HG03342 (cell line): ENCODE measurements at regions not wholly inside any gene's neighbourhood (a gene's known extent, or its start where the extent isn't known, plus 50 kb on each side); places are given as distances from the start of the nearest gene placed in this dataset.
"Not testable (repeated sequence)": the region's sequence is repeated elsewhere in the genome, so short reads cannot be mapped to it uniquely, and the experiment has no call there.

Source experiments
- ATAC-seq: cut with Tn5 transposase; IDR thresholded peaks from one replicate; pipeline ENCODE4 v1.9.1; 2021; ENCODE audit warnings: mild to moderate bottlenecking, moderate library complexity; ENCODE audit not compliant: unreplicated experiment

- ATAC-seq = no peak
These were observed 79.5 kb downstream of the FAM161A start for GRCh38 chr2:61774351-61774750.

DNA sequence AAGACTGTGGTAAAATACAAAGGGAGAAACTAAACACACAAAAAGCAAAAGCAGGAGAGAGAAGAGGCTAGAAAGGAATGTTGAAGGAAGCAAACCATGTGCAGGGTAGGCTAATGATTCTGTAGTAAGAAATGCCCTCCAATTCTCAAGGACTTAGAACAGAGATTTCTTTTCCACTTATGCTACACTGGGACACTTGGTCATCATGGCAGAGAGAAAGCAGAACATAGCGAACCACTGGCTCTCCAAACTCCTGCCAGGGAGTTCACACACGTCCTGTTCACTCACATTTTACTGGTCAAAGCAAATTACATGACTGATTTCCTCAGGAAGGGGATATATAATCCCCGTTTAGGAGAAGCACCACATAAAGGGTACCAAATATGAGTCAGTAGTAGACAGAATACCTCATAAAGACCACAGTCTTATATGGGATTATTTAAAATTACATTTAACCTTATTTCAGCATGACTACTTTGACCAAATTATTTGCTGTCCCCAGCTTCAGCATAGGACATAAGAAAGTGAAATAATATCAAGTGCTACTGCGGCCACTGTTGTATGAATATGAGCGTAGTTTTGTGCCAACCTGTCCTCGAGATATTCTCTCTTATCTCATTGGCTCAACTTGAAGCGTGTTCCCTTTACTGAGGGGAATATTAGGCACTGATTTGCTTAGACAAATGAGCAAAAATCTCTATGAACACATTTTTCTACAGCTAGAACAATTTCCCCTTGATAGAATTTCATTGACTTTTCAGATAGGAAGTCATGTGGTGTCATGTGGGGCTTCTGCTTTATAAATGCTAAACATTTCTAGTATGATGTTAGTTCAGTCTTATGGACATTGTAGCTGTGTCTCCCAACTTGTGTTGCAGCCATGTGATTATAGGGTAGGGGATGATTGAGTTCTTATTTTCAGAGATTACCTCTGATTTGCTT lies 81.7 kb downstream of the FAM161A start:
- ATAC-seq = no peak

- no peak for ATAC-seq
These were observed 83.1 kb downstream of the FAM161A start for GRCh38 chr2:61770746-61771145.

- no peak for ATAC-seq
These were observed 83.6 kb downstream of the FAM161A start for GRCh38 chr2:61770298-61770697.

GRCh38 chr2:61769093-61769675 lies 84.7 kb downstream of the FAM161A start:
- no peak for ATAC-seq

GRCh38 chr2:61764035-61764800 lies 89.6 kb downstream of the FAM161A start:
- ATAC-seq = peak; percentile 97

DNA sequence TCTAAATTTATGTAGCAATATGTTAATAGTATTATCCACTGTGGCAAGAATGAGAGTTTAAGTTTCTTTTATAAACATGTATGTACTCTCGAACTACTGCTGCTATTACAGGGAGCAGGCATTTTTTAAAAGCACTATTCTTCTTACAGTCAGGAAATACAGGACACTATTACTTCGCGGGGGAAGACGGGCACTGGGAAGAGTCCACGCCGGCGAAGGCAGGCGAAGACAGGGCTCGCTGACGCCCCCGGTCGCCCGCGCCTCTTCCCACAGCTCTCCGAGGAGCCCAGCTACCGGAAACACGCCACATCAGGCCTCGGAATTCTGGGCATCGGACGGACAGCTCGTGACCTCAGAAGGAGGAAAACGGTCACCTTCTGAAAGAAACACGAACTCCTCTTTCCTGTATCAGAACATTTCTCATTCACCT lies 90.2 kb downstream of the FAM161A start:
- ATAC-seq = peak; percentile 6

GRCh38 chr2:61762292-61762691 lies 91.6 kb downstream of the FAM161A start:
- no peak for ATAC-seq

GRCh38 chr2:61759718-61760117 lies 94.1 kb downstream of the FAM161A start:
- no peak for ATAC-seq

GRCh38 chr2:61759005-61759404 lies 94.9 kb downstream of the FAM161A start:
- ATAC-seq = no peak

GRCh38 chr2:61758159-61758558 lies 95.7 kb downstream of the FAM161A start:
- ATAC-seq = no peak

DNA sequence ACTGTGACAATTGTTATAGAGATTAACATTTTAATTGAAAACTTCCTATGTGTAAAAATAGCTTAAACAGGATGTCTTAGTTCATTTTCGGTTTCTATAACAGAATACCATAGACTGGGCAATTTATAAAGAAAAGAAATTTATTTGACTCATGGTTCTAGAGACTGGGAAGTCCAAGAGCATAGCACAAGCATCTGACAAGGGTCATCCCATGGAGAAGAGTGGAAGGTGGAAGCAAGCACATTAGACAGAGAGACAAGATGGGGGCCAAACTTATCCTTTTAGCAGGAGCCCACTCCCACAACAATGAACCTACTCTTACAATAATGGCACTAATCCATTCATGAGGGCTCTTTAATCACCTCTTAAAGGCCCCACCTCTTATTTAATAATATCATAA lies 100.3 kb downstream of the FAM161A start:
- no peak for ATAC-seq

DNA sequence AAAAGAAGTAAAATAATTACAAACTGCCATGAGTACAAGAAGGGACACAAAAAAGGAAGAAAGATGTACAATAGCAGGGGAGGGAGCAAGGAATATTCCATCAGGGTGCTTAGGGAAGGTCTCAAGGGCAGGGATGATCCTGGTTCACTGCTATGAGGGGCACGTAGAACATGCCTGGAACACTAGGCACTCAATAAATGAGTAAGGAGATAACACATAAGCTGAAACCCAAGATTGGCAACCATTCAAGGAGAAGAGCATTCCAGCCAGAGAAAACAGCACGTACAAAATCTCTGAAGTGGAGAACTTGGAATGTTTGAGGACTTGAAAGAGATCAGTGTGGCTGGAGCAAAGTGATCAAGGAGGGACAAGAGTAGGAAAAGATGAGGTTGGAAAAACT lies 103.2 kb downstream of the FAM161A start:
- no peak for ATAC-seq

- ATAC-seq = no peak
These were observed 110.9 kb downstream of the FAM161A start for GRCh38 chr2:61742955-61743354.

DNA sequence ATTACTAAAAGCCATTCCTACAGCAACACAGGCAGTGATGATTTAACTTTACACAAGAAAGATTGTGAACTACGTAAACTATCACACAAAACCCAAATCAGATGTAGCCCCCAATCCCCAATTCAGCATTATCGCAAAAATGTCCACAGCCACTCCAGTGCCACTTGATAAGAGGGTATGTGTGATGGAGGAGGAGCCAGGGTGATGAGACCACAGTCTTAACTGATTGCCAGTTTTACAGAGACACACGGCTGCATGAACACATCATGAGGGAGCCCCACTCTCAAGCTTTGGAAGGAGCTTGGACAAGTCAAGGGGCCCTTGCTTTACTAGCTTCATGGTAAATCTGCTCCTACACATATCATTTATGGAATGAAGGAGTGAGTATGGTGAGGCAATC lies 116.0 kb downstream of the FAM161A start:
- ATAC-seq = no peak

DNA sequence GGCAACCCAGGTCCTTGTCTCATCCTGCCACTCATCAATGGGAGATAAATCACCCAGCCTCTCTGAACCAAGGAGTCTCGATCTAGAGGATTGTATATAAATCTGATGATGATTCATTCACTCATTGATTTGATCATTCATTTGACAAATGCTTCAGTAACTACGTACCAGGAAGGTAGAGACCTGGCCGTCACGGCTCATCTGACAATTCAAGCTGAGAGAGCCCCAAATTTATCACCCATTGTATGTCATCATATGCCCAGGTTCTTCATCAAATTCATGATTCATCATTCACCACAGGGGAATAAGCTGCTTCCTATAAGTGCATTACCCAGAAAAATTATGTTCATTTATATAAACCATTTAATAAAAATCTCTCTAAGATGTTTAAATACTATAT lies 116.9 kb downstream of the FAM161A start:
- ATAC-seq = no peak

GRCh38 chr2:61733563-61733962 lies 120.3 kb downstream of the FAM161A start:
- ATAC-seq = no peak

DNA sequence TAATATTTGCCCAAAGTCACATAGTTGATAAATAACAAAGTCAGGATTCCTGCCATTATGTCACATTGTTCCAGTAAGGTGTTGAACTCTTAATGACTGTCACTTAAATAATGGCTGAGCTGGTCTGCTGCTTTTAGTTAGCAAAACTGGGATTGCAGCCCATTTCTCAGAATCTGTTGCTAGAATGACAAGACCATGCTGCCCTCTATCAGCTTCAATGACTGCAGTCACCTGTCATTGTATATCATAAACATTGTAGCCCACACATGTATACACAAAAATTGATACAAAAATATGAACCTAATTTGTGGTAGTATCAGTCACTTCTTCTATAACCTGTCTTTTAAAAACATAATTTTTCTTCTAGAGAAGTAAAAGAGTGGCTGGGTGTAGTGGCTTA lies 121.1 kb downstream of the FAM161A start:
- ATAC-seq = no peak

DNA sequence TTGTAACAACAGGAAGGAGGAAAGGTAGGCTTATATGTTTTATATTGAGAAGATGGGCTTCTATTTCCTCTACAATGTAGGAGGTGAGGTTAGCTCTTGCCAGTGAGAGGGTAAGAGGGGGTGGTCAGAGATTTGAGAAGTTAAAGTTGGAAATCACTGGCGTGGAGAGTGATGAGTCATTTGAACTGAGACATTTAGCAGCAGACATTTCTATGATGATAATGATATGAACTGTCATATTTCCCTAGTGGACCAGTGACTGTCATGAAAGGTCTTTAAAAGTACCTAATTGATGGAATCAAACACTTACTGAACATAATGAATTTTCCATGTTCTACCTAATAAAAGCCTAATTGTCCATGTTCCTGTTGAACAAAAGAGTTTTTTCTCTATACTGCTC lies 126.1 kb downstream of the FAM161A start:
- ATAC-seq = no peak

DNA sequence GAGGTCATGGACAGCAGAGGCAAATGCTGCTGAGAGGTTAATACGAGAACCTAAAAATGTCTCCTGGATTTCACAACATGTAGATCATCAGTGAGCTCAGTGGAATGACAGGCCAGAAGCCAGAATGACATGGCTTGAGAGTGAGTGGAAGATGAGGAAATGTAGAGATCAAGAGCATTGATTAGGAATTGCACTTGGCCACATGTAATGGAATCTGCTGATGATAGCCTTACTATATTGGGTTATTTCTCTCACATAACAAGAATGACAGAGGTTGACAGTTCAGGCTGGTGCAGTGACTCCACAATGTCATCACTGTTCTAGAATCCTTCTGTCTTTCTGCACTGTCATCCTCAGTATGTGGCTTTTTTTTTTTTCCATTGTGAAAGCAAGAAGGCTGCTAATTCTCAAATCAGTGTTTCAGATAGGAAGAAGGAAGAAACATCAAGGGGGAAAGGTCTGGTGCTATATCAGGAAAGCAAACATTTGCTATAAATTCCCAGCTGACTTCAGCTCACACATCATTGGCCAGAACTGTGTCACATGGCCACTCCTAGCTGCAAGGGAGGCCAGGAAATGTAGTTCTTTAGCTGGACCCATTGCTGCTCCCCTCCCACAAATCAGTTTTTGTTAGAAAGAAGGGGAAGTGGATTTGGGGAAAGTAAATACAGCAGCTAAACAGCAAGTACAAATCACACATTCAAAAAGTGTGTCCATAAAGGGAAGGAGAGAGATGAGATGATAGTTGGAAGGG lies 127.2 kb downstream of the FAM161A start:
- no peak for ATAC-seq

DNA sequence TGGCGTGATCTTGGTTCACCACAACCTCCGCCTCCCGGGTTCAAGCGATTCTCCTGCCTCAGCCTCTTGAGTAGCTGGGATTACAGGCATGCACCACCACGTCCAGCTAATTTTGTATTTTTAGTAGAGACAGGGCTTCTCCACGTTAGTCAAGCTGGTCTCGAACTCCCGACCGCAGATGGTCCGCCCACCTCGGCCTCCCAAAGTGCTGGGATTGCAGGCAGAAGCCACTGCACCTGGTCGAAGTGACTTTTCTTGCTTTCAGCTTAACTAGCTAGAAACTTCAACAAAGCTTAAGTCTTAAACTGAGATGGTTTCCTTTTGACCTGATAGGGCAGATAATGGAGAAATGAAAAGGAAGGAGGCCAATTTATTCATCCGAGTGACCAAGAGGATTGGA lies 130.5 kb downstream of the FAM161A start:
- ATAC-seq = not testable (repeated sequence)
